ENCODE measurements at regions not wholly inside any gene's neighbourhood (a gene's known extent, or its start where the extent isn't known, plus 50 kb on each side); places are given as distances from the start of the nearest gene placed in this dataset.
"Not testable (repeated sequence)": the region's sequence is repeated elsewhere in the genome, so short reads cannot be mapped to it uniquely, and the experiment has no call there.

- DNase-seq (ENCODE audit: low spot score), result not testable (repeated sequence)
These were observed 89.5 kb upstream of the SPDYE9 start for GRCh38 chr7:73175322-73175721.

- not testable (repeated sequence) for DNase-seq (ENCODE audit: low spot score)
These were observed 85.1 kb upstream of the SPDYE9 start for GRCh38 chr7:73170902-73171301.

- not testable (repeated sequence) for DNase-seq (ENCODE audit: low spot score)
These were observed 84.6 kb upstream of the SPDYE9 start for GRCh38 chr7:73170415-73170814.

GRCh38 chr7:73166152-73166551 lies 80.3 kb upstream of the SPDYE9 start:
- not testable (repeated sequence) for DNase-seq (ENCODE audit: low spot score)

GRCh38 chr7:73162680-73163079 lies 76.8 kb upstream of the SPDYE9 start:
- not testable (repeated sequence) for DNase-seq (ENCODE audit: low spot score)

GRCh38 chr7:73161727-73162126 lies 75.9 kb upstream of the SPDYE9 start:
- DNase-seq (ENCODE audit: low spot score), result not testable (repeated sequence)

- not testable (repeated sequence) for DNase-seq (ENCODE audit: low spot score)
These were observed 71.4 kb upstream of the SPDYE9 start for GRCh38 chr7:73157169-73157661.

GRCh38 chr7:73156510-73157168 lies 70.8 kb upstream of the SPDYE9 start:
- DNase-seq (ENCODE audit: low spot score), result not testable (repeated sequence)

- peak; percentile 82 for DNase-seq (ENCODE audit: low spot score)
These were observed 68.8 kb upstream of the SPDYE9 start for GRCh38 chr7:73154586-73155038.

- not testable (repeated sequence) for DNase-seq (ENCODE audit: low spot score)
These were observed 68.2 kb upstream of the SPDYE9 start for GRCh38 chr7:73153921-73154585.

- DNase-seq (ENCODE audit: low spot score), result not testable (repeated sequence)
These were observed 62.7 kb upstream of the SPDYE9 start for GRCh38 chr7:73148570-73148969.

- DNase-seq (ENCODE audit: low spot score), result not testable (repeated sequence)
These were observed 61.8 kb upstream of the SPDYE9 start for GRCh38 chr7:73147681-73148080.

GRCh38 chr7:73143993-73144392 lies 58.2 kb upstream of the SPDYE9 start:
- DNase-seq (ENCODE audit: low spot score), result not testable (repeated sequence)

- DNase-seq (ENCODE audit: low spot score), result not testable (repeated sequence)
These were observed 52.1 kb upstream of the SPDYE9 start for GRCh38 chr7:73137922-73138321.

All from CD4-positive, alpha-beta T cell treated with Interleukin-15 for 4 hours (primary cell).